Spleen (tissue), 11 donors: ENCODE measurements at regions not wholly inside any gene's neighbourhood (a gene's known extent, or its start where the extent isn't known, plus 50 kb on each side); places are given as distances from the start of the nearest gene placed in this dataset.
A peak's percentile ranks its signal among the peaks of the same experiment; 100 is the strongest.

Source experiments
- DNase-seq: peaks from one replicate; pipeline ENCODE4 v3.0.0-alpha.2; 2020
- H3K27ac ChIP-seq, 8 donors: fragments of 200-600 bp; sonication (generic) in 7 of 8; 1 replicate in 4 of 8; 2 replicates in 4 of 8; pipeline versions ENCODE4 v1.5.0 to v1.8.0; 2016 to 2021; ENCODE audit warnings: inconsistent platforms in 4 of 8, mild to moderate bottlenecking in 4 of 8, moderate library complexity in 1 of 8
- H3K27me3 ChIP-seq, 7 donors: fragments of 200-600 bp; sonication (generic) in 6 of 7; replicated peaks in 1 of 7; 1 replicate in 4 of 7; 2 replicates in 3 of 7; pipeline versions ENCODE4 v1.5.0 to v1.8.0; 2016 to 2021; ENCODE audit warnings: inconsistent platforms in 3 of 7, mild to moderate bottlenecking in 1 of 7
- H3K36me3 ChIP-seq, 6 donors: fragments of 200-600 bp; sonication (generic) in 5 of 6; 1 replicate in 4 of 6; 2 replicates in 2 of 6; pipeline versions ENCODE4 v1.5.0 to v1.8.0; 2016 to 2021; ENCODE audit warnings: inconsistent platforms in 2 of 6
- H3K4me1 ChIP-seq, 6 donors: fragments of 200-600 bp; sonication (generic) in 5 of 6; 1 replicate in 3 of 6; 2 replicates in 3 of 6; pipeline versions ENCODE4 v1.5.0 to v1.8.0; 2016 to 2021; ENCODE audit warnings: inconsistent platforms in 3 of 6
- H3K4me3 ChIP-seq, 8 donors: fragments of 200-600 bp; sonication (generic) in 7 of 8; 1 replicate in 4 of 8; 2 replicates in 4 of 8; pipeline versions ENCODE4 v1.5.0 to v1.8.0; 2016 to 2021; ENCODE audit warnings: inconsistent platforms in 4 of 8, mild to moderate bottlenecking in 4 of 8, moderate library complexity in 2 of 8
- H3K9me3 ChIP-seq, 8 donors: fragments of 200-600 bp; sonication (generic) in 7 of 8; 1 replicate in 4 of 8; 2 replicates in 4 of 8; pipeline versions ENCODE4 v1.5.0 to v1.8.0; 2016 to 2021; ENCODE audit warnings: inconsistent platforms in 4 of 8
- CTCF ChIP-seq, 11 experiments: fragments of 200-600 bp in 7 of 11; fragments of 450-650 bp in 4 of 11; sonication (generic) in 4 of 11; IDR thresholded peaks in 8 of 11; conservative IDR thresholded peaks in 3 of 11; 1 replicate in 7 of 11; 2 replicates in 4 of 11; pipeline versions ENCODE4 v1.4.0 to v1.8.0; 2016 to 2021; ENCODE audit warnings: antibody characterized with exemption in 11 of 11, inconsistent platforms in 4 of 11, mild to moderate bottlenecking in 1 of 11
- POLR2A ChIP-seq, 3 donors: fragments of 450-650 bp; IDR thresholded peaks; one replicate each; pipeline ENCODE4 v1.5.1; 2017; ENCODE audit warnings: antibody characterized with exemption in 3 of 3, mild to moderate bottlenecking in 1 of 3
- POLR2AphosphoS5 ChIP-seq, 3 donors: sonication (generic); formaldehyde crosslinking; IDR thresholded peaks; one replicate each; pipeline ENCODE4 v1.5.1; 2017; ENCODE audit warnings: antibody characterized with exemption in 3 of 3
- WGBS, 5 donors: extraction: QIAGEN DNeasy Blood & Tissue Kit in 3 of 5; methylation state at CpG; one replicate each; pipeline versions ENCODE4 v1.1.5 to v1.1.7; 2013 to 2018; 5-methylcytosine and 5-hydroxymethylcytosine counted together
- intact Hi-C: fragments of 100-400 bp; cut with DNase I; formaldehyde crosslinking; loops from one replicate; pipeline ENCODE4 v1.15.0; 2023; ENCODE audit warnings: low total_unique reads
- donor health status: healthy with polysubstance abuse.
- donor health status: DM: no; HTN: no; CAD: no; lungs with moderate emphysema.
- donor health status: DM: no; HTN: no; CAD: no.
- donor health status: Bipolar disorder and iron deficiency.
- donor health status: healthy.
- donor health status: DM: no; HTN: no; CAD: no.
- donor health status: DM: yes; HTN: yes; CAD: no.

DNA sequence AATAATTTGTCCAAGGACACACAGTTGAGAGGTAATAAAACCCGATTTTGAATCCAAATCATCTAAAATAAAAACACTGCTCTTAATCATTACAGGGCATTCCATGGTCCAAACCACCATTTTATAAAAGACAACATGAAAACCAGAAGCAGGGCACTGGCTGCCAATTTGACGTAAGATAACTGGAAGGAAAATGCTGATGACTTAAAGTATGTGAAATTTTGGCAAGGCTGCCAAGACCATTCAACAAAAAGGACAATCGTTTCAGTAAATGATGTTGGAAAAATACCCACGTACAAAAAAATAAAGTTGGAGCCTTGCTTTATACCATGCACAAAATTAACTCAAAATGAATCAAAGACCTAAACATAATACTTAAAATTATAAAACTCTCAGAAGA lies 344.4 kb downstream of the RAPGEF2 start:
- no peak overlapping the region for H3K4me3 ChIP-seq
- intact Hi-C loops: loop anchor here (10.0 kb wide), 1 partner anchor 592 kb away; no protein-coding TSS in a partner anchor
- TF ChIP-seq POLR2AphosphoS5 (IDR thresholded peaks at IDR 0.05) (no peak), CTCF (IDR thresholded peaks at IDR 0.05 in 8 of 11, conservative IDR thresholded peaks at IDR 0.05 in 3 of 11) (no peak), POLR2A (IDR thresholded peaks at IDR 0.05) (no peak)
- 65 to 78% (median 68%) methylated on average over 4 of the region's 4 CpGs for WGBS, 5 donors
- H3K9me3 ChIP-seq: no peaks in the 10 kb centered on the region
- H3K36me3 ChIP-seq: no peaks in the 10 kb centered on the region
- no peak for DNase-seq
- H3K27ac ChIP-seq: no peak overlapping the region
- H3K4me1 ChIP-seq: no peaks in the 10 kb centered on the region
- H3K27me3 ChIP-seq: no peaks in the 10 kb centered on the region

DNA sequence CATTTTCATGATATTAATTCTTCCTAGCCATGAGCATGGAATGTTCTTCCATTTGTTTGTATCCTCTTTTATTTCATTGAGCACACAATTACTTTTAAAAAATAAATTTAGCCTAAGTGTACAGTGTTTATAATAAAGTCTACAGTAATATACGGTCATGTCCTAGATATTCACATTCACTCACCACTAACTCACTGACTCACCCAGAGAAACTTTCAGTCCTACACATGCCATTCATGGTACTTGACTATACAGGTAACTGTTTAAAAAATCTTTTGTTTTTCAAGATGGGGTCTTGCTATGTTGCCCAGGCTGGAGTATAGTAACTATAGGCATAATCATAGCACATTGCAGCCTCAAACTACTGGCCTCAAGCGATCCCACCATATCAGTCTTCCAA lies 348.1 kb downstream of the RAPGEF2 start:
- Histone ChIP-seq H3K36me3 (no peaks in the 10 kb centered on the region), H3K4me3 (no peak overlapping the region), H3K27me3 (no peaks in the 10 kb centered on the region), H3K4me1 (no peaks in the 10 kb centered on the region), H3K9me3 (no peaks in the 10 kb centered on the region), H3K27ac (no peak overlapping the region)
- 90 to 98% (median 96%) methylated on average over 2 of the region's 2 CpGs for WGBS, 5 donors
- intact Hi-C loops: no loop called here
- TF ChIP-seq CTCF (IDR thresholded peaks at IDR 0.05 in 8 of 11, conservative IDR thresholded peaks at IDR 0.05 in 3 of 11) (no peak), POLR2A (IDR thresholded peaks at IDR 0.05) (no peak), POLR2AphosphoS5 (IDR thresholded peaks at IDR 0.05) (no peak)
- DNase-seq: no peak

DNA sequence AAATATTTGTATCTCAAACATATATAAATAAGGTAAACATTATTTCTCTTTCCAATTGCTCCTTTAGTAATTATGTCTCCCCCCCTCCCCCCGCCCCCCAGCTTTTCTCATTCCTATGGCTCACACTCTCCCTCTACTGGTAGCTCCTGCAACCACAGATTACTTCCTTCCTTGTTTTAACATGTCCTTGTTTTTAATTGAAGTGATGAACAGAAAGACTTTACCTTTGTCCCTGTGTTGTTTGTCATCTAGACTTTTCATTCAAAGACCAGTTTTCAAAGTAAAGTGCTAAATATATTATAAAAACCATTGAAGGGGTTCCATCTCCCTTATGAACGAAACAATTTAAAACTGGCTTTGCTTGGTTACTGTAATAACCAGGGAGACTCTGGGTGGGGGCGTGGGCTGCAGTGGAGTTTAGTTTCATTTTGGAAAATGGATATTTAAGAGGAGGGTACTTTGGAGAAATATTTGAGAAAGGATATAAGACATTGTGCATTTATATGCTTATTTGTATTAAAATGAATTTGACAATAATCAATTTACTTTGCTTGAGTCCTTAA lies 352.9 kb downstream of the RAPGEF2 start:
- WGBS, 5 donors: 25 to 31% (median 30%) methylated on average over 3 of the region's 3 CpGs
- no peak overlapping the region for H3K27ac ChIP-seq
- no peaks in the 10 kb centered on the region for H3K4me1 ChIP-seq

DNA sequence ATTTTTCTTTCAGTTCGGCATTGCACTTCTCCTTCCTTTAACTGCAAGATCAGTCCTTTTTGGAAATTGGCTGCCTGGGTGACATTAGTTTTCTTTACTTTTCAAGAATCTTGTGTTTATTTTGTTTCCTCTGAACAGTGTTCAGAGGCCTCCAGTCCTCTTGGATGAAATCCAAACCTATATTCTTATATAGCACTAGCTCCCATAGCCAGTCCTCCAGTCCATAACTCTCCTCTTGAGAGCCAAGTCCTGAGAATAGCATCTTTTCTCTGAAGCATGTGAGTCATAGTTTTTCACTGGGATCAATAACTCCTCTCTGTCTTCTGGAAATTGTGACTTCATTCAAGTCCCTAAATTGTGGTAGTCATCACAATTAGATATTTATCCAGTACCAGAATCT lies 357.5 kb downstream of the RAPGEF2 start:
- Histone ChIP-seq H3K36me3 (no peaks in the 10 kb centered on the region), H3K9me3 (peaks cover 3 to 32% (median 22%) of the 10 kb centered on the region in 8 donors), H3K4me1 (no peaks in the 10 kb centered on the region), H3K27me3 (no peaks in the 10 kb centered on the region), H3K4me3 (no peak overlapping the region), H3K27ac (no peak overlapping the region)
- 83 to 92% (median 84%) methylated on average over 1 of the region's 1 CpG for WGBS, 5 donors
- intact Hi-C loops: no loop called here
- DNase-seq: no peak
- TF ChIP-seq CTCF (IDR thresholded peaks at IDR 0.05 in 8 of 11, conservative IDR thresholded peaks at IDR 0.05 in 3 of 11) (no peak), POLR2A (IDR thresholded peaks at IDR 0.05) (no peak), POLR2AphosphoS5 (IDR thresholded peaks at IDR 0.05) (no peak)

More for the DNA sequence above, 352.9 kb downstream of the RAPGEF2 start:
- H3K27me3 ChIP-seq: no peaks in the 10 kb centered on the region
- TF ChIP-seq CTCF (IDR thresholded peaks at IDR 0.05 in 8 of 11, conservative IDR thresholded peaks at IDR 0.05 in 3 of 11) (peak in 6 of 11 experiments; percentile 23 to 55 (median 48)), POLR2AphosphoS5 (IDR thresholded peaks at IDR 0.05) (no peak)
- no peak overlapping the region for H3K4me3 ChIP-seq
- DNase-seq: no peak
- no peaks in the 10 kb centered on the region for H3K9me3 ChIP-seq
- intact Hi-C loops: no loop called here
- H3K36me3 ChIP-seq: no peaks in the 10 kb centered on the region
